T-helper 2 cell (primary cell): ENCODE measurements at regions not wholly inside any gene's neighbourhood (a gene's known extent, or its start where the extent isn't known, plus 50 kb on each side); places are given as distances from the start of the nearest gene placed in this dataset.
A peak's percentile ranks its signal among the peaks of the same experiment; 100 is the strongest.

Source experiments
- DNase-seq, 5 experiments: peaks; one replicate each; pipeline versions ENCODE4 v3.0.0 to v3.0.0-alpha.2; 2012 to 2022

GRCh38 chr10:6343305-6344010, 140.7 kb downstream of the PFKFB3 start:
- DNase-seq: no peak

- no peak for DNase-seq
Measured at GRCh38 chr10:6345404-6345803, 142.7 kb downstream of the PFKFB3 start.

GRCh38 chr10:6346631-6347030, 143.9 kb downstream of the PFKFB3 start:
- DNase-seq: no peak

GRCh38 chr10:6347391-6347951, 144.7 kb downstream of the PFKFB3 start:
- peak; percentile 19 to 75 (median 36) for DNase-seq

DNA sequence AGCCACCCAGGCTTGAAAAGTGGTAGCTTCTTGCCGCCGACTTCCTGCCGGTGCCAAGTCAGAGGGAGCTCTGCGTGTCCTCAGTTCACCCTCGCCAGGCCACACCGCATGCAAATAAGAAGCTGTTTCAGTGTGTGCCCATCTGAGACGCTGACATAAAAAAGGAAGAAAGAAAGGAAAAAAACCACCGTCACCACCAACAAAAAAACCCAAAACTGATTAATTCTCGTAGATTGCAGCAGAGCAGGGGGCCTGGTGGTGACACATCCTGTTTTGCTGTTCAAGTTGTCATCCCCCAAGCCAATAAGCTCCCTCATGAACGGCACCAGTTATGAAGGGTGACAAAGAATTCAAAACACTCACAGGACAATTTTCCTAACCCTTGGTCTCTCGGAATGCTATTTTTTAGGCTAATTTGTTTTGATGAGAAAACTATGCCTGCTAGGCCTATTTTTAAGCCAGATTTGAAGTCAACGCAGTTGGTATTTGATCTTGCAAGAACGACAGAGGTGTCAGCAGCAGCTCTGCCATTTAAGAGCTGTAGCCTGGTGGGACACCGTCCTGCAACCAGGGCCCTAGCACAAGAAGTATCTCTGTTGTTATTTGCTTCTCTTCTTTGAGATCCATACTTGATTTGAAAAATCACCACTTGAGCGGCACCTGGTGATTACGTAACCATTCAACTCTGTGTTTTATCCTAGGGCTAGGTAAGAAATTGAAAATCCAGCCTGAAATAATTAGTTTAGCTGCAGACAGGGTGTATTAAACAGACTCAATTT, 145.6 kb downstream of the PFKFB3 start:
- DNase-seq: peak; percentile 35 to 98 (median 69)

GRCh38 chr10:6349846-6350535, 147.3 kb downstream of the PFKFB3 start:
- no peak for DNase-seq

- no peak for DNase-seq
Measured at GRCh38 chr10:6350609-6351008, 147.9 kb downstream of the PFKFB3 start.

- DNase-seq: no peak
Measured at GRCh38 chr10:6351495-6351894, 148.8 kb downstream of the PFKFB3 start.

DNA sequence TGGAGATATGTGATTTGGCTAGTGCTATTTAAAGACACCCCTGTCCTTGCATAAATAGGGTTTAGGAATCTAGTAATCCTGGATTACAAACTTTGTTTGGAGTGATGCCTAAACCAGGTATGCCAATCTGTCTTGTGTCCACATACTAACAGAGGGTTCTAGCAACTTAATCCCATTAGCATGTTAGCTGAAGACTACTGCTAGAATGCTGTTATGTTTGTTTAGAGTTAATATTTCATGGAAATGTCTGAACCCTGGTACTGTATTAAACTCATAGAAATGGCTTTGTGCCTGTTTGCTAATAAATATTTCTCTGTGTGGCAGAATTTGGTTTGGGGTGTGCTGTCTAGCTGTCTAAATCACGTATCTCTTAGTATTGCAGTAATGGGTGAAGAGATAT, 150.8 kb downstream of the PFKFB3 start:
- DNase-seq: no peak

DNA sequence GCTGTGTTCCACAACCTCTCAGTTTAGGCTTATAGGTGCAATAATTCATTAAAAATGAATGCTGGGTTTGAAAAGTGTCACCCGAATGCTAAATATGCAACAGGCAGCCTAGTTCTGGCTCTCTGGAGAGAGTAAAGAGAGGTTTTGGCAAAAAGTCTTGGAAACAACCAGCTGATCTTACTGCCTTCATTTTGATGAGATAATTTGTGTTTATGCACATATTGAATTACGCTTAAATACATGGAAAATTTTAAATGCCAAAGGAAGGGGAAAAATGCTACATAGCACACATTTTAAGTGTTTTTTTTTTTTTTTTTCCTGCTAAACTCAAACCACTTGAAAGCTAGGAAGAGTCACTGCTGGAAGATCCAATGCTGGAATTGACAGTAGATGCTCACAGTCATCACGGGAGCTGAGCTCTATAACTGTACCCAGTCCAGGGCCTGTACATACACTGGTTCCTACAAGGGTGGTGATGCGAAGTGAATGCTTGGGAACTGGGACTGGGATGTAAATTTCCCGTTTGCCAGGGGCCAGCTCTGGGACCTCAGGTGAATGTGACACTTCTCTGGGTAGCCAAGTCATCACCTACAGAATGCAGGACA, 151.5 kb downstream of the PFKFB3 start:
- DNase-seq: no peak

GRCh38 chr10:6356280-6356793, 153.6 kb downstream of the PFKFB3 start:
- no peak for DNase-seq

- DNase-seq: no peak
Measured at GRCh38 chr10:6361869-6362268, 159.1 kb downstream of the PFKFB3 start.

DNA sequence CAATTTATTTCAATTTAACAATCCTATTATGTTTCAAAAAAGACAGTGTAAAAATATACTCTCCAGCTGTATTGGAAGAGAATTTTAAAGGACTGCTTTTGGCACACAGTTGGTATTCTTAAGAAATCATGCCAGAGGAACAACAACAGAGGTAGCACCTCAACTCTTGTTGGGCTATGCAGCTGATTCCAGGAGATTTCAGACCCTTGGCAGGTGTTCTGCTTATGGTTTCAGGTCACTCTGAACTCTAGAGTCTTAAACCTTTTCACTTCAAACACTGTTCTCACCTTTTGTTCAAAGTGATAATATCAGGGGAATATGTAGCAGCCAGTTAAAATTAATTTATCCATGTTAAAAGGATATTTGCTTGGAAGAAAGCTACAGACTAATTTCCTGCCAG, 160.1 kb downstream of the PFKFB3 start:
- no peak for DNase-seq

GRCh38 chr10:6363511-6363910, 160.8 kb downstream of the PFKFB3 start:
- DNase-seq: no peak

GRCh38 chr10:6364283-6364682, 161.6 kb downstream of the PFKFB3 start:
- DNase-seq: no peak

DNA sequence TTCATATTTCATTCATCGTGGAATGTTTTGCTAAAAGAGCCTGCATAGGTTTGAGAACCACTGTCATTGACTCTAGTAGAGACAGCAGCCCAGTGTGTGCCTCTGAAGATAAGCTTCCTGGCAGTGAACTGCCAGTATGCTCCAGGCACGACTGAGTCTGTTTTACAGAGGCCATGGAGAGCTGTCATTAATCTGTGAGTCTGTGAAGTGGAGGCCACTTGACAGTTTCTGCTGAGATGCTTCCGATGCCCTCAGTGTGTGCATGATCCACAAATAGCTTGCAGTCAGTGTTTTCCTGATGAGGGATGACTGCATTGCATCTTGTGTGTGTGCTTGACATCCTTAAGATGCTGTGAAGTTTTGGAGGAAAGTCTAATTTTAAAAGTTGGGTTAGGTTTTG, 162.2 kb downstream of the PFKFB3 start:
- no peak for DNase-seq

DNA sequence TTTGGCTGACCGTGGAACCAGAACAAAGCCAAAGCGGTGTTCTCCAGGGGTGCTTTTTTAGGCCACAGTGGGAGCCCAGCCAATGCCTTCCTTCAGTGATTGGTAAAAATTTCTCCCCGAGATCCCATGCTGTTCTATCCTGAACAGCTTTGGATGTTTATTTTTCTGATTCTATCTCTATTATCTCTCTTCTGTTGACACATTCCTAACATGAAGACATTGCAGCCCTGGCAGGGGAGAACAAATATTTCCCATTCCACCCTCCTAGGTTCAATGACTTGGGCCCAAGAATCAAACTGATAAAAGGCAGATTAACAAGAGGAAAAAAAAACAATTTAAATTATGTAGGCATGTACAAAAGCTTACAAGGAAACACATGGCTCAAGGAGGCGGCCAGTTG, 162.7 kb downstream of the PFKFB3 start:
- DNase-seq: no peak
